PC-9 (cell line): ENCODE measurements at regions not wholly inside any gene's neighbourhood (a gene's known extent, or its start where the extent isn't known, plus 50 kb on each side); places are given as distances from the start of the nearest gene placed in this dataset.

ENCODE experiments used
- BruUV-seq: library from RNA; stranded (reverse); fragments of 400-500 nt; replicated peaks from 2 replicates; lab custom pipeline; 2021; lab: Mats Ljungman, UMichigan
- CTCF ChIA-PET: fragments of 300-600 bp; sonication (Branson Sonifier 250); formaldehyde crosslinking; loops from one replicate; lab custom pipeline; 2022; ENCODE audit warnings: antibody characterized with exemption; lab: Charles Lee
- POLR2A ChIA-PET: fragments of 300-600 bp; sonication (Branson Sonifier 250); formaldehyde crosslinking; loops from one replicate; lab custom pipeline; 2022; ENCODE audit warnings: antibody characterized with exemption; ENCODE audit not compliant: unreplicated experiment; lab: Charles Lee
- DNase-seq, 2 experiments: peaks; one replicate each; pipeline versions ENCODE4 v3.0.0 to v3.0.0-alpha.2; 2015 to 2022; ENCODE audit warnings: mixed read lengths in 1 of 2
- H2AFZ ChIP-seq: fragments of 200-600 bp; sonication (generic); 2 replicates; pipeline ENCODE4 v1.8.1; 2017; ENCODE audit warnings: antibody characterized with exemption
- H3F3A ChIP-seq: fragments of 200-600 bp; sonication (generic); 2 replicates; pipeline ENCODE4 v1.8.1; 2017; ENCODE audit warnings: antibody characterized with exemption, mild to moderate bottlenecking, low read depth; ENCODE audit not compliant: insufficient read depth
- H3K27ac ChIP-seq: fragments of 200-600 bp; sonication (generic); 2 replicates; pipeline ENCODE4 v1.6.1; 2016; ENCODE audit warnings: mixed run types
- H3K27me3 ChIP-seq: fragments of 200-600 bp; sonication (generic); 2 replicates; pipeline ENCODE4 v1.6.1; 2016; ENCODE audit warnings: low read depth, mixed run types; ENCODE audit not compliant: insufficient read depth
- H3K36me3 ChIP-seq: fragments of 200-600 bp; sonication (generic); 2 replicates; pipeline ENCODE4 v1.6.1; 2016; ENCODE audit warnings: low read depth, mixed run types
- H3K4me1 ChIP-seq: fragments of 200-600 bp; sonication (generic); replicated peaks from 2 replicates; pipeline ENCODE4 v1.6.1; 2016; ENCODE audit warnings: mixed run types; ENCODE audit not compliant: insufficient read depth
- H3K4me2 ChIP-seq: fragments of 200-600 bp; sonication (generic); 2 replicates; pipeline ENCODE4 v1.6.1; 2017; ENCODE audit warnings: mixed run types
- H3K4me3 ChIP-seq: fragments of 200-600 bp; sonication (generic); 2 replicates; pipeline ENCODE4 v1.6.1; 2016; ENCODE audit warnings: mixed run types
- H3K79me2 ChIP-seq: fragments of 200-600 bp; sonication (generic); 2 replicates; pipeline ENCODE4 v1.6.1; 2017; ENCODE audit warnings: low read depth, mixed run types
- H3K9me2 ChIP-seq: fragments of 200-600 bp; sonication (generic); 2 replicates; pipeline ENCODE4 v1.8.1; 2017; ENCODE audit warnings: mild to moderate bottlenecking; ENCODE audit not compliant: insufficient read depth
- H3K9me3 ChIP-seq: fragments of 200-600 bp; sonication (generic); 2 replicates; pipeline ENCODE4 v1.8.1; 2016; ENCODE audit warnings: low read depth; ENCODE audit not compliant: insufficient read depth
- H4K20me1 ChIP-seq: fragments of 200-600 bp; sonication (generic); 2 replicates; pipeline ENCODE4 v1.8.1; 2017; ENCODE audit not compliant: insufficient read depth
- CTCF ChIP-seq: fragments of 200-600 bp; sonication (generic); conservative IDR thresholded peaks from 2 replicates; pipeline ENCODE4 v1.6.1; 2017; ENCODE audit warnings: mixed run types, antibody characterized with exemption, mild to moderate bottlenecking, moderate library complexity
- EZH2 ChIP-seq: fragments of 200-600 bp; sonication (generic); IDR thresholded peaks from 2 replicates; pipeline ENCODE4 v1.8.0; 2017; ENCODE audit warnings: antibody characterized with exemption, low read depth
- intact Hi-C: fragments of 100-400 bp; cut with micrococcal nuclease; formaldehyde crosslinking; loops from one replicate; pipeline ENCODE4 v1.10.0; 2022; ENCODE audit not compliant: unreplicated experiment

GRCh38 chr1:30024411-30025195 lies 698.8 kb downstream of the MATN1 start:
- Histone ChIP-seq H3K27me3 (no peaks in the 10 kb centered on the region), H3K27ac (no peak overlapping the region), H3F3A (no peaks in the 10 kb centered on the region), H2AFZ (no peak overlapping the region), H3K9me2 (no peaks in the 10 kb centered on the region), H3K36me3 (no peaks in the 10 kb centered on the region), H3K79me2 (no peaks in the 10 kb centered on the region), H4K20me1 (no peaks in the 10 kb centered on the region), H3K4me1 (peaks cover 4% of the 10 kb centered on the region), H3K4me3 (no peak overlapping the region), H3K4me2 (no peak overlapping the region), H3K9me3 (no peaks in the 10 kb centered on the region)
- POLR2A ChIA-PET, result no interaction called here
- CTCF ChIA-PET, result interaction anchor here (0.7 kb wide), 1 partner anchor 155 kb away, joined by 3 read pairs; no protein-coding TSS in a partner anchor
- DNase-seq, result no peak
- intact Hi-C loops, result no loop called here
- TF ChIP-seq CTCF, result no peak
- no peak for TF ChIP-seq EZH2
- BruUV-seq, result no TSS peak

GRCh38 chr1:30023339-30024022 lies 699.9 kb downstream of the MATN1 start:
- no peaks in the 10 kb centered on the region for H3F3A ChIP-seq
- intact Hi-C loops, result no loop called here
- ChIA-PET CTCF (interaction anchor here (0.6 kb wide), 1 partner anchor 272 kb away, joined by 6 read pairs; no protein-coding TSS in a partner anchor), POLR2A (no interaction called here)
- no peaks in the 10 kb centered on the region for H3K79me2 ChIP-seq
- H3K4me2 ChIP-seq, result no peak overlapping the region
- no peaks in the 10 kb centered on the region for H3K36me3 ChIP-seq
- no peak overlapping the region for H3K27ac ChIP-seq
- H4K20me1 ChIP-seq, result no peaks in the 10 kb centered on the region
- no peaks in the 10 kb centered on the region for H3K27me3 ChIP-seq
- no peak overlapping the region for H3K4me3 ChIP-seq
- TF ChIP-seq EZH2, result no peak
- no peak for TF ChIP-seq CTCF
- H2AFZ ChIP-seq, result no peak overlapping the region
- H3K9me3 ChIP-seq, result no peaks in the 10 kb centered on the region
- no TSS peak for BruUV-seq
- H3K9me2 ChIP-seq, result no peaks in the 10 kb centered on the region
- no peak for DNase-seq
- peaks cover 7% of the 10 kb centered on the region for H3K4me1 ChIP-seq

- H3K27me3 ChIP-seq, result no peaks in the 10 kb centered on the region
- intact Hi-C loops, result no loop called here
- H3K79me2 ChIP-seq, result no peaks in the 10 kb centered on the region
- no peak for DNase-seq
- no peak for TF ChIP-seq EZH2
- TF ChIP-seq CTCF, result no peak
- H3K9me3 ChIP-seq, result no peaks in the 10 kb centered on the region
- no peaks in the 10 kb centered on the region for H4K20me1 ChIP-seq
- H3K4me1 ChIP-seq, result peaks cover 17% of the 10 kb centered on the region
- no peaks in the 10 kb centered on the region for H3K9me2 ChIP-seq
- H3K4me3 ChIP-seq, result no peak overlapping the region
- H3K4me2 ChIP-seq, result no peak overlapping the region
- ChIA-PET POLR2A (no interaction called here), CTCF (no interaction called here)
- BruUV-seq, result no TSS peak
- no peaks in the 10 kb centered on the region for H3F3A ChIP-seq
- no peak overlapping the region for H2AFZ ChIP-seq
- no peak overlapping the region for H3K27ac ChIP-seq
- H3K36me3 ChIP-seq, result no peaks in the 10 kb centered on the region
These were observed 709.4 kb downstream of the MATN1 start for GRCh38 chr1:30014031-30014430.
